ACHN (cell line): ENCODE measurements at regions not wholly inside any gene's neighbourhood (a gene's known extent, or its start where the extent isn't known, plus 50 kb on each side); places are given as distances from the start of the nearest gene placed in this dataset.
"Not testable (repeated sequence)": the region's sequence is repeated elsewhere in the genome, so short reads cannot be mapped to it uniquely, and the experiment has no call there.

Experiments
- DNase-seq: peaks from one replicate; pipeline ENCODE4 v3.0.0-alpha.2; 2015
- in situ Hi-C: cut with HindIII; loops from 2 replicates; pipeline ENCODE4 v1.10.0; 2017; ENCODE audit warnings: low sequenced_read_pairs, low pct_ligation_motif_present, low pct_unique_long_range_greater_than_20kb

DNA sequence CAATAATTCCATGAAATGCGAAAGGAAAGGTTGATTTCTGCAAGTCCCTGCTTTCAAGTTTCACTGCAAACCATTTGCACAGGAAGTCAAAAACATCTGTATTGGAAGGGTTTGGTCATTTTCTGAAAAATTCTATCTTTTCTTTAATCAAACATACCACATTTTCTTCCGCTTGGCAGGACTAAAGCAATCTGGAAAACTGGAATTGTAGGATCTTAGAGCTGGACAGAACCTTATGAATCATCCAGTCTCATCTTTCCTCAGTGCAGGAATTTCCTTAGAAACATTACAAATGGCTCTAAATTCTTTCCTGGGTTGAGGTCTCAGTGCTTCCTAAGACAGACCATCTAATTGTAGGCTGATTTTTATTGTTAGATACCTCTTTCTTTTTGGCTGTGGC lies 111.5 kb upstream of the ELAC2 start:
- no peak for DNase-seq
- in situ Hi-C loops, result no loop called here

DNA sequence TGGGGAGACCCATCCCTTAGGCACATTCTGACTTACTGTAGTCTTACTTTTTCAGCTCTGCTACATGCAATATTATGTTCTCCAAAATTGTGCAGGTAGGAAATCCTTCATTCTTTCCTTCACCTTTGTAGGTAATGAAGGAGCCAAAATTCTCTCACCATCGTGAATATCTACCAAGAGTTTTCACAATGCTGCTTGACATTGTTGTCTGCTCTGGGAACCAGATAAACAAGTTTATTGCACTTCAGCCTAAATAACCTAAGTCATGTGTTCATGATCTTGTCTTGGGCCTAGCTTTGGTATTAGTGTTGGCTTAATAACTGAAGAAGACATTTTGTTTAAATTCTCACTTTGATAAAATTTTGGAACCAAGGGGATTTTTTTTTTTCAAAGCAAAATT lies 110.8 kb upstream of the ELAC2 start:
- no peak for DNase-seq
- in situ Hi-C loops, result no loop called here

DNA sequence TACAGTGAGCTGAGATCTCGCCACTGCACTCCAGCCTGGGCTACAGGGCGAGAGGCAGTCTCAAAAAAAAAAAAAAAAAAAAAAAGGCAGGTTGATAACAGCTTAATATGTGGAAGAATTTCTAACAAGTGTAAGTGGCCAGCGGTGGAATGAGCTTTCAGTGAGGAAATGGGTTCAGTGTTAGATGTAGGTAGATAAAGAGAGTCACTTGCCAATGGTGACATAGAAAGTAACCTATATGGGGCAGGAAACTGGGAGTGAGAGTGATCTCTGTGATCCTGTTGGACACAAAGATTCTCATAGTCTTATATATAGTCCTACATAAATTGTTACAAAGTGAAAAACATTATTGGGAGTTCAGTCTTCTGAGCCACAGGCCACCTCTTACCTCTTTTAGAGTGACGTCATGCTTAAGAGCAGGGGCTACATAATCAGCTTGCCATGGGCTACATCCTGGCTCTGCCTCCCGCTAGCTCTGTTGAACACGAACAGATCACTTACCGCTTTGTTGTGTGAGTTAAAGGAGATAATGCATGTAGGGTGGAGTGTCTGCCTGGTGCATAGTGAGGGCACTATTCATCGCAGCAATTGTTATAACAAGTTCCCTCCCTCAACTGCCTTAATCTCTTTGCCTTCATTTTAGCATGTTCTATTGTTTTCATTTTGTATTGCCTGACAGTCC lies 110.2 kb upstream of the ELAC2 start:
- DNase-seq, result no peak
- in situ Hi-C loops, result no loop called here

DNA sequence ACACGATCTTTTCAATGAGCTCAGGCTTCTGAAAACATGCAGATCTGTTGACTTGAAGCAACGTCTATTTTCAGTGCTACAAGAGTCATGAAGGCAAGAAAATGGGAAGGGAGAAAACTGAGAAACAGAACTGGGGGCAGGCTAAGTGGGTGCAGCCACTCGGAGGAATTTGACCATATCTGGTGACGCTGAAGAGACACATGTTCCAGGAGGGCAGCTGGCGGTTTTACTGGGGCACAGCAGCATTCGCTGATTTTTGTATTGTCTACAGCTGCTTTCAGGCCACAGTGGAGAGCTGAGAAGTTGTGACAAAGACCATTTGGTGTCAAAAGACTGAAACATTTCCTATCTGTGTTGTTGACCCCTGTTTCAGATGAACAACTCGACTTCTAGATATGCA lies 103.0 kb upstream of the ELAC2 start:
- in situ Hi-C loops, result no loop called here
- no peak for DNase-seq

DNA sequence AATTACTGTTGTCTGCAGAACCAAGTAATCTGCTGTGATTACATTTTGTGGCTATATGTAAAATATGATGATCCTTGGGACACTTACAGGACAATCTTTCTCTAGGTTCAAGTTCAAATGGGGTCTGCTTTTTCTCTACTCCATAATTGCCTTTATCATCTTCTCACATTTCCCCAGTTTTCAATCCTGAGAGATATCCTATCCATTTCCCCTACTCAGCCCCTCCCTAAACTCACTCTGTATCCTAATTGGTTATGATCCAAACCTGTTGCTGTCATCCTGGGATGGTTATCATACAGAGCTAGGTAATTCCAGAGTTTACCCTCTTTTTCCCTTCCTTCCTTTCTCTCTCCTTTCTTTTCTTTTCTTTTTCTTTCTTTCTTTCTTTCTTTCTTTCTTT lies 100.5 kb upstream of the ELAC2 start:
- DNase-seq, result no peak
- in situ Hi-C loops, result no loop called here

DNA sequence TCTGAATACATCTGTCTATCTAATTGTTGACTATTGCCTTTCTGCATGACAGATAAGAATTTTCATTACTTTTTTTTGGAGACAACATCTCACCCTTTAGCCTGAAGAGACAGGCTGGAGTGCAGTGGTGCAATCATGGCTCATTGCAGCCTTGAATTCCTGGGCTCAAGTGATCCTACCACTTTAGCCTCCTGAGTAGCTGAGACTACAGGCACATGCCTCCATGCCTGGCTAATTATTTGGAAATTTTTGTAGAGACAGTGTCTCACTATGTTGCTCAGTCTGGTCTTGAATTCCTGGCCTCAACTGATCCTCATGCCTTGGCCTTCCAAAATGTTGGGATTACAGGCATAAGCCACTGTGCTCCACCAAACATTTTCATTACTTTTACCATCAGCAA lies 99.8 kb upstream of the ELAC2 start:
- no peak for DNase-seq
- in situ Hi-C loops, result no loop called here

DNA sequence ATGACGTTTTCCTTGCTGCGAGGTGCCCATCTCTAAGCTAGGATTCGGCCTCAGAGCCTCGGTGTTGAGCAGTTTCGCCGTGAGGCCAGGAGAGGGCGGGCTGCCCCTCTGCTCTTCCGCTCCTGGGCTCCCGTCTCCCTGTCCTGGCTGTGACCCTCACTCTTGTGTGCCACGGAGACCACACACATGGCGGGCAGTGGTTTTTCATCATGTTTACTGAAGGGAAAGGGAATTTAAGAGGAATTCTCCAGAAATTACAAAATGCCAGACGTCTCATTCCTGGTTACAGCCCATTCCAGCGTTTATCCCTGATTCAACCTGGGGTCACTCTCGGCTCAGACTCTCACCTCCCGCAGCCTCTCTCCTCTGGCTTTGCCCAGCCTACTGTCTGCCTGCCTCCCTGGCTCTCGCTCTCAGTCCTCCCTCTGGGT lies 96.8 kb upstream of the ELAC2 start:
- DNase-seq, result peak; percentile 58
- in situ Hi-C loops, result no loop called here

DNA sequence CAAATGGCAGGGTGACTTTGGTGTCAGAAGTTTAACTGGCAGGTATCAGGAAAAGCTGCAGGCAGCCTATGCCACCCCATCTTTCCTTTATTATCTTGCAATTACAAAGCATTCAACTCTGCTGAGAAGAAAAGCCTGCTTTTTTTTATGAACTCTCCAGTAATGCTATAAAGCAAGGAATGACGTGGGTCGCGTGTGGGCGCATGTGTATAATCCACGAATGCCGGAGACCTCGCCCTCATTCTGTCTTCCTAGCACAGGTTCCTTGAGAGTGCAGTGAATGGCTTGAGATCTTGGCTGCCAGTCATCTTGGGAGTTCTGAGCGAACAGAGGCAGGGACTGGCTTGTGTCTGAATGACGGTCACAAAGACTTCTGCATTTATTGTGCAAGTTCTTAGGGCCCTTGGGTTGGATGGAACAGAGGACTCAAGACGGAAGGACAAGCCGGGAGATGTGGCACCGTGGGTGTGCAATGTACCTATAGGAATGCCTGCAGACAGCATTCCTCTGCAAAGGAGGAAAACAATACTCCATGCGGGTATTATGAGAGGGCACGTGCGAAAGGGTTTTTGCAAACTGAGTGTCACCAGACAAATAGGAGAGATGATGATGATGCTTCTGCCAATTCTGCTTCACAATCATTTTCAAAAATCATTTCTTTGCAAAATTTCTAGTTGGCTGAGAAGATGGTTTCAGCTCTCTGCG lies 96.1 kb upstream of the ELAC2 start:
- no peak for DNase-seq
- in situ Hi-C loops, result no loop called here

DNA sequence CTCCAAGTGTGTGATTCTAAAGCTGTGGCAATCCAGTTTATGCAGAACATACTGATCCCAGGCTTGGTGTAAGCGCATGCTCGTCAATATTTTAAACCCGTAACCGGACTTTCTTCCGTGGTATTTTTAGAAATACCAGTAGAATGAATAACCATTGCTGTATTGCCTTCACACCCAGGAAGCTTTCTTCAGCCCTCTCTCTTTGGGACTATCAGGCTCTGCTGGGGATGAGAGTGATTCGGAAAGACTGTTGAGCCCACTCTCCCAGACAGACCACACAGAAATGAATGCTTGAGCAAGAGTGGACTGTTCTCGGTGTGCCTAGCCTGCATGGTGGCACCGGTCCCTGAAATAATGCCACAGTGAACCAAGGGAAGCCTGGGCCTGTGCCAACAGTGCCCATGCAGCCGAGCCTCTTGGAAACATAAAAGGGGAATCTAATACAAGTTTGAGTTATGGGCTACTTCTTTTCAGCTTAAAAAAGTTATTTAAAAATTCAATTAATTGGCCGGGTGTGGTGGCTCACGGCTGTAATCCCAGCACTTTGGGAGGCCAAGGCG lies 89.9 kb upstream of the ELAC2 start:
- in situ Hi-C loops, result no loop called here
- no peak for DNase-seq

DNA sequence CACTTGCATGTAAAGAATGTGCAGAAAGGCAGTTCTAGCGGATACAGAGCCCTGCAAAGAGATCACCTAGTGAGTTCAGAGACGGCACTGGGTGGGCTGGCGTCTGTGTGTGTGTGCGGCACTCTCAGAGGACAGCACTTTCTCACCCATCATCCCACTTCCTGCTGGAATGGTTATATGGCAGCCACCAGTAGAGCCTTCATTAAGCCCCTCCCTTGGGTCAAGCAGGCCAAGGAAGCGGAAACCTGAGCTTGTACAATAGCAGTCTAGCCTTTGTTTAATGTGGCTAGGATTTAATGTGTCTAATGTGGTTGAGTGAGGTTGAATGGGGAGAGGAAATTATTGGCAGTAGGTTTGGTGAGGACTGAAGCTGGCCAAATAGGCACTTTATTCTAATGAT lies 88.3 kb upstream of the ELAC2 start:
- in situ Hi-C loops, result no loop called here
- DNase-seq, result no peak

DNA sequence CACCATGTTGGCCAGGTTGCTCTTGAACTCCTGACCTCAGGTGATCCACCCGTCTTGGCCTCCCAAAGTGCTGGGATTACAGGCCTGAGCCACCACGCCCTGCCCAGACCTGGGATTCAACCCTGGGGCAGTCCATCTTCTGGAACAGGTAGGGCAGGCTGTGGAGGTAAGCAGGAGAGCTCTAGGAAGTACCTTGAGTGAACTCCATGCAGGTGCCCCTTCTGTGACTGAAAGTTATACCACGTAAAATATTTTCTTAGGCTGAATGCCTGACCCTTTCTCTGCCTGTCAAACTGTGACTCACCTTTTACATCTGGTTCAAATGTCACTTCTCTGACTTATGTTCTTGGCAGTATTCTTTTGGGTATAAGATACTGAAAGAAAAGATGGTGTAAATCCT lies 86.7 kb upstream of the ELAC2 start:
- in situ Hi-C loops, result no loop called here
- DNase-seq, result no peak

DNA sequence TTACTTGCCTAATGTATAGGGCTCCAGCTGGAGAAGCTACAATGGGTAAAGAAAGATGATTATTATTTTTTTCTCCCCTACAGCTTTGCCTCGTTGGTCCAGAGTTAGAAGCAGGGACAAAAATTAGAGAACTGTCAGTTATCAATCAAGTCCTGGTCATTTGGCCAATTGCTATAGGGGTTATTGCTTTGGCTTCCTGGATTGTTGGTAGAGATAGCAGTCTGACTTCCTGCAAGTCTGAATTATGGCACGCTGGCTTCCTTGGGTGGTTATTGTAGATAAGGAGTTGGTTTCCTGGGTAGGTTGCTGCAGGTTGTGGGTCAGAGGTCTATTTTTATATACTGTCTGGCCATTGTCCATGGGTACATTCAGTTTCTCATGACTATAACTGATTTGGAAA lies 84.7 kb upstream of the ELAC2 start:
- no peak for DNase-seq
- in situ Hi-C loops, result no loop called here

DNA sequence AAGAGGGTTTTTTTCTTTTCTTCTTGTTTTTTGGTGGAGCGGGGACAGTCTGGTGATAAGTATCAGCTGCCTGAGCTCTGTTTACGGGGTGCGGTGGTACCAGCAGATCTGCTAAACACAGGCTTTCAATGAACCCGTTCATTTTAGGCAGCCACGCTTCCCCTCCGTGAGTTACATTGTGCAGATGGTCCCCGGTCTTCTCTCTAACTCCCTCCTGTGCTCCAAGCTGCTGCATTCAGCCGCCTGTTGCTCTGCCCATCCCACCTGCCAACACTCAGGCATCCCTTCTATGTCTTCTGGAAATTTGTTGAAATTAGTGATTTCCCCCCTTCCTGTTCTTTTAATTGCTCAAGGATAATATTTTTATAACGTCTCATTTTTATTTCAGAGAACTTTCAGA lies 82.1 kb upstream of the ELAC2 start:
- in situ Hi-C loops, result no loop called here
- DNase-seq, result no peak

DNA sequence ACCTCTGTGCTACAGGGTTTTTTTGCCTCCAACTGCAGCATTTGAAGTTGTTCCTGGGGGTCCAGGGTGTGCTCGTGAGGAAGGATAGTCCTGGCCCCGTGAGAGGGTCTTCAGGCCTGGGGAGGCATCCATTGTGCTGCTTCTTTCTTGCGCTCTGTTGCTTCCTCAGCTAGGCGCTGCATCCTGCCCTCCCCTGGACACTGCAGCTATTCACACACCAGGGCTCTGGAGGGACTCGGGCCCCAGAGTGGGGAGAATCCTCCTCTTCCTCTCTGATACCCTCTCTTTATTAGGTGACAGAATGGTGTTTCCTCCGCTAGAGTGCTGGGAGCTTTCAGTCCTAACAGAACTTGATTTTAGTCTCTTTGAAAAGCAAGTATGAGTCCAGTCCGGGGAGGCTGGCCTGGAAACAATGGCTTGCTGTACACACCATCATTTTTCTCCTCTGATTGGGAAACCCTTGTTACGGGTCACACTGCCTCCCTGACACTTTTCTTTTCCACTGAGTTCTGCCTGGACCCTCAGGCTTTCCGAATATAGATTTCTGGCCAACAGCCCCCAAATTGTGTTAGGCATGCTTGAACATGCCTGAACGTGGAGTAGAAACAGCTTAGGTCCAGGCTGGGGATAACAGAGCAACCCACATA lies 81.4 kb upstream of the ELAC2 start:
- no peak for DNase-seq
- in situ Hi-C loops, result no loop called here

DNA sequence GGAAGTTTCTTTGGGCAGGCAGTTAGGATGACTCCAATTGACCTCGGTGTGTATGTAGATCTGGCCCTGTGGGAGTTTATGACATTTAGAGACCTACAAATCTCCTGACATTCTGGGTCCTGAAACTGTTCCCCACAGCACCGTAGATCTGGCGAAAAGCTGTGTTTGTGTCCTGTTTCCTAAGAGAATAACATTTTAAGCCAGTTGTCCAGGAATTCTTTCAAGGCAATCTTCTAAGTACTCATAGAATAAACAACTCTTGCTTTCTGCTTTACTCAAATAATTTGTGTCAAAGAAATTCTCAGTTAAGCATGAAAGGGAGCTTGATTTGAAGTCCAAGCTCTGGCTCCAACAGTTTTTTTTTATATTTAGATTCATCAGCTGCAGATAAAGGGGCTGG lies 78.5 kb upstream of the ELAC2 start:
- DNase-seq, result no peak
- in situ Hi-C loops, result no loop called here

DNA sequence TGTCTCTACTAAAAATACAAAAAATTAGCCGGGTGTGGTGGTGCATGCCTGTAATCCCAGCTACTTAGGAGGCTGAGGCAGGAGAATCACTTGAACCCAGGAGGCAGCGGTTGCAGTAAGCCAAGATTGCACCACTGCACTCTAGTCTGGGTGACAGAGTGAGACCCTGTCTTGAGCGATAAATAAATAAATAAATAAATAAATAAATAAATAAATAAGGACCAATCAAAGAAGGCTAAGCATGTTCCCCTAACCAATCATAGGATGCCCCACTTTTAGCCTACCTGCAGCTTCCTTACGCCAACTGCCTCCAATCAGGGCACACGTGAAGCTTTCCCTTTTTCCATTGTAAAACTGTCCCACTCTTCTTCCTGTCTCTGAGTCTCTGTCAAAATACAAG lies 74.2 kb upstream of the ELAC2 start:
- in situ Hi-C loops, DNase-seq: not testable (repeated sequence)

DNA sequence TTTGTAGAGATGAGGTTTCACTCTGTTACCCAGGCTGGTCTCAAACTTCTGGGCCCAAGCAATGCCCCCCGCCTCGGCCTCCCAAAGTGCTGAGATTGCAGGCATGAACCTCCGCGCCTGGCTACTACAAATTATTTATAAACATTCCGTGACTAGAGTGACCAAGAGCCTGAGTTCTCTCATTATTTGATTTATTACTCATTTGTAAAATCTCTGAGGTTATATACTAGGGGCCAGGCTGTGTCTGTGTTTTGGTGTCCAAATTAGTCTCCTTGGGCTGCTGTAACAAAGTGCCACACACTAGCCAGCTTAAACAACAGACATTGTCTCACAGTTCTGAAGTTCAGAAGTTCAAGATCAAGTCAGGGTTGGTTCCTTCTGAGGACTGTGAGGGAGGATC lies 70.8 kb upstream of the ELAC2 start:
- in situ Hi-C loops, result no loop called here
- no peak for DNase-seq

DNA sequence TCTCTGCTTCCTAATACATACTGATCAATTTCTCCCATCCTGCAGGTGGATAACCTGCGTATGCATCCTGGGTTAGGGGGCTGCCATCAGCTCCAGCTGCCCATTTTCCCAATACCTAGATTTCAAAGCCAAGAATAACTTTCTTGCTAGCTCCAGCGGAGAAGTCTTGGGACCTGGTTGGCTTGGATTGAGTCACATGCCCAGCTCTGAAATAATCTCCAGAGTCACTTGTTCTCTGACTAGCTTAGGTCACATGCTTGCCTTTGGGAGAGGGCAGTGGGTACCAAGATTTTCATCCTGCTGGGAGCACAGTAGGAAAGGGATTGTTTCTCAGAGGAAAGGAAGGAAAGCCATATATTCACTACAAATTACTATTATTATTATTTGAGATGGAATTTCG lies 70.0 kb upstream of the ELAC2 start:
- in situ Hi-C loops, result no loop called here
- DNase-seq, result no peak

DNA sequence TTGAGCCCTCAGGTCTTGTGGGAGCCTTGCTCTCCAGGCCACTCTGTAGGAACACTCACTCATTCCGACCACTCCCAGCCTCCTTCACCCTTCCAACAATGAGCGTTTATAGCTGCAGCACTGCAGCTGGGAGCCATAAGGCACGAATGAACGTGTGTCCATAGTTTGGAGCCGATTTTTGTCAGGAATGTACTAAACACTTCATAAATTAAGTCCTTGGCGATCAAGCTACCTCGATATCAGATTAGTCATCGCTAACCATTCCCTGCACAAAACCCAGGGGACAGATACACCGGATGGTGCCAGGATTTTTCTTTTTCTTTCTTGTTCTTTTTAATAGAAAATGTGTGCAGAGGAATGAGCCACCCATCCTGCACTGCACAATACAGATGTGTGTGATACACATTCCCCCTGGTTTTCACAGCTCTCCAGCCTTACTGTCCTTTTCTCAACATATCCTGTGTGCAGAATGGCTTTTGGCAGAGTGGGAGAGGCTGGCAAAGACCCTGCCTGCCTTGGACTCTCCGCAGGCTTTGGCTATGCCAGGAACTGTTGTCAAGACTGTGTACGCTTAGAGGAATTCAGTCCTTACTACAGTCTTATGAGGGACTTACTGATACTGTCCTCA lies 68.4 kb upstream of the ELAC2 start:
- no peak for DNase-seq
- in situ Hi-C loops, result no loop called here
